ENCODE measurements at regions not wholly inside any gene's neighbourhood (a gene's known extent, or its start where the extent isn't known, plus 50 kb on each side); places are given as distances from the start of the nearest gene placed in this dataset.

GRCh38 chr2:153100151-153100550 is 378.4 kb downstream of the RPRM start:
- no peak for TF ChIP-seq CTCF (IDR thresholded peaks at IDR 0.05)
- TF ChIP-seq ZFX (IDR thresholded peaks at IDR 0.05; ENCODE audit: borderline replicate concordance): no peak

Measured in 22Rv1 (cell line).